Thymus (tissue), 11 donors: ENCODE measurements at regions not wholly inside any gene's neighbourhood (a gene's known extent, or its start where the extent isn't known, plus 50 kb on each side); places are given as distances from the start of the nearest gene placed in this dataset.

Source experiments
- DNase-seq, 9 donors: peaks; one replicate each; pipeline ENCODE4 v3.0.0-alpha.2; 2013; ENCODE audit warnings: low spot score in 9 of 9, low read depth in 6 of 9, missing footprints in 1 of 9
- H3K27ac ChIP-seq, 2 donors: one replicate each; pipeline ENCODE4 v1.5.1; 2013; ENCODE audit warnings: control low read depth in 1 of 2, low read depth in 1 of 2, low read length in 1 of 2, mild to moderate bottlenecking in 1 of 2, moderate library complexity in 1 of 2
- H3K27me3 ChIP-seq, 2 donors: one replicate each; pipeline ENCODE4 v1.5.1; 2013; ENCODE audit warnings: low read length in 1 of 2; ENCODE audit not compliant: control insufficient read depth in 2 of 2, insufficient read depth in 1 of 2
- H3K36me3 ChIP-seq, 2 donors: one replicate each; pipeline ENCODE4 v1.5.1; 2013; ENCODE audit warnings: low read length in 1 of 2, mild to moderate bottlenecking in 1 of 2, moderate library complexity in 1 of 2; ENCODE audit not compliant: control insufficient read depth in 2 of 2, insufficient read depth in 2 of 2
- H3K4me1 ChIP-seq, 2 donors: one replicate each; pipeline ENCODE4 v1.5.1; 2013; ENCODE audit warnings: low read length in 2 of 2; ENCODE audit not compliant: control insufficient read depth in 2 of 2, insufficient read depth in 2 of 2
- H3K4me3 ChIP-seq, 2 donors: one replicate each; pipeline ENCODE4 v1.5.1; 2013; ENCODE audit warnings: low read length in 2 of 2, control low read depth in 1 of 2, mild to moderate bottlenecking in 1 of 2
- H3K9me3 ChIP-seq, 2 donors: one replicate each; pipeline ENCODE4 v1.5.1; 2013; ENCODE audit warnings: low read length in 1 of 2, mild to moderate bottlenecking in 1 of 2; ENCODE audit not compliant: control insufficient read depth in 2 of 2, insufficient read depth in 1 of 2
- WGBS: extraction: QIAGEN DNeasy Blood & Tissue Kit; methylation state at CpG from one replicate; pipeline ENCODE4 v1.1.7; 2013; 5-methylcytosine and 5-hydroxymethylcytosine counted together
- donor health status: healthy.

DNA sequence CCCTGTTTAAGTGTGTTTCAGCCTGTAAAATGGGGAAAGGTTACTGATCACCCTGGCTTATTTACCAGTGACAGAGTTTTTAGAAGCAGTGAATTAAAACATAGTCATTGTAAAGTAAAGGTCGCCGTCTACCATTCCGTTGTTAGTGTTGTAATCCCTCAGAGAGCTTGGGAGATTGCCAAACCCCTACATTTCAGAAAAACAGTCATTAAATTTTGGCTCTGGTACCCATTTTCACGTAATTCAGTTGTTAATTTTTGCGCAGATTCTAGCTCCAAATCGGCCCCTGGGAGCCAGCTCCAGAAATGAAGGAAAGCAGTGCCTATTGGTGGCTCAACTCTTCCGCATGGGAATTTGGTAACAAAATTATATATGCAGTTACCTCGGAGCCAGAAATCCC, 127.7 kb upstream of the AJAP1 start:
- WGBS = 89% methylated on average over 8 of the region's 8 CpGs
- H3K4me3 ChIP-seq = no peak overlapping the region
- no peak for DNase-seq
- no peaks in the 10 kb centered on the region for H3K27me3 ChIP-seq
- H3K36me3 ChIP-seq = no peaks in the 10 kb centered on the region
- H3K27ac ChIP-seq = no peak overlapping the region
- no peaks in the 10 kb centered on the region for H3K9me3 ChIP-seq
- no peaks in the 10 kb centered on the region for H3K4me1 ChIP-seq

DNA sequence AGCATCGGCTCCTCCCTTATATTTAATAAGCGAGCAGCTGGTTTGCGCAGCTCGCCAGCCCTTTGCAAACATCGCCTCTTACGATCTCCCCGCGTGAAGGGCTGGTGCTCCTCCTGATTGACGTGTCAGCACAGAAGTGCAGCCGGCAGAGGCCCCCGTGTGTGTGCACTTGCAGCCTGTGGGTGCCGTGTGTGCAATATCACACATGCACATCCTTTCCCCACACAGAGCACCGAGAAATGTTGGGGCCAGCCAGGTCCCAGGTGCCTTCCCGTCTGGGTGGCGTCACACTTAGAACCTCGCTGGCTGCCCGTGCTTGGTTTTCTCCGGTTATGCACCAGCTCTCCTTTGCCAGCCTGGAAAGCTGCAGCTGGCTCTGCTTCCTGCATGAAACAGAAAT, 126.6 kb upstream of the AJAP1 start:
- Histone ChIP-seq H3K4me3 (no peak overlapping the region), H3K27ac (no peak overlapping the region), H3K36me3 (no peaks in the 10 kb centered on the region), H3K9me3 (no peaks in the 10 kb centered on the region), H3K4me1 (no peaks in the 10 kb centered on the region), H3K27me3 (no peaks in the 10 kb centered on the region)
- 78% methylated on average over 18 of the region's 18 CpGs for WGBS
- no peak for DNase-seq

- no peak for DNase-seq
- H3K36me3 ChIP-seq = no peaks in the 10 kb centered on the region
- WGBS = 87% methylated on average over 10 of the region's 10 CpGs
- H3K27me3 ChIP-seq = no peaks in the 10 kb centered on the region
- H3K27ac ChIP-seq = no peak overlapping the region
- no peak overlapping the region for H3K4me3 ChIP-seq
- no peaks in the 10 kb centered on the region for H3K9me3 ChIP-seq
- H3K4me1 ChIP-seq = no peaks in the 10 kb centered on the region
These were observed 125.8 kb upstream of the AJAP1 start for GRCh38 chr1:4528590-4528989.

DNA sequence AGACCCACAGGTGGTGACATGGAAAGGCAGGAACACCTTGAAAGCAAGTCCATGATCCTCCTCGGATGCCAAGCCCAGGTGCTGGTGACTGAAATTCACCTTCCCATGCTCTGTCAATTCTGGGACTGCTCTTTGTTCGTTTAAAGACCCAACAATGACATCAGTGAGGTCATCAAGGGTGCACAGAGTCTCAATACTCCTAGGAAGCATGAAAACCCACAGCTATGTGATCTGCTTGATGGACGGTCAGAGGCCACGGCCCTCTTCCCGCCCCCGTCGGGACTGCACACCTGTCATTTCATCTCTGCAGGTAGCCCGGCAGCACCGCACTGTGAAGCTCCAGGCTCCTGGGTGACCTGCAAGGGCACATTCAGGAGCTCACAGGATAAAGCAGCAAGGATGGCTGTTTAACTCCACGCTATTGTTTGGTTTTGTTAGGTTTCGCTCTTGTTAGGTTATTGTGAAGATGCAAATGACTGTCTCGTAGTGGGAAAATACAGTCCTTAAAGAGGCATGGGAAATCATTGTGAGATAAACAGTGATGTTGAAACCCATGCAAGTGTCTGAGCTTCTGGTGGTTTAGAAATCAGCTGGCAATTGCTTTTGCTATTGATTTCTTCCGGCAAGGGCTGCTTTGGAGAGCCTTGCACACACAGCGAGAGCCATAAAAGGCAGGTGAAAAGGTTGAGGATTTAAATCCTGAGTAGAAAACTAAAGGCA, 124.8 kb upstream of the AJAP1 start:
- 82% methylated on average over 14 of the region's 14 CpGs for WGBS
- no peaks in the 10 kb centered on the region for H3K4me1 ChIP-seq
- no peaks in the 10 kb centered on the region for H3K27me3 ChIP-seq
- H3K9me3 ChIP-seq = no peaks in the 10 kb centered on the region
- H3K36me3 ChIP-seq = no peaks in the 10 kb centered on the region
- no peak overlapping the region for H3K27ac ChIP-seq
- DNase-seq = no peak
- H3K4me3 ChIP-seq = no peak overlapping the region

- Histone ChIP-seq H3K27me3 (no peaks in the 10 kb centered on the region), H3K4me3 (no peak overlapping the region), H3K4me1 (no peaks in the 10 kb centered on the region), H3K9me3 (no peaks in the 10 kb centered on the region), H3K27ac (no peak overlapping the region), H3K36me3 (no peaks in the 10 kb centered on the region)
- WGBS = 91% methylated on average over 9 of the region's 9 CpGs
- DNase-seq = no peak
These were observed 124.1 kb upstream of the AJAP1 start for GRCh38 chr1:4530166-4530785.

DNA sequence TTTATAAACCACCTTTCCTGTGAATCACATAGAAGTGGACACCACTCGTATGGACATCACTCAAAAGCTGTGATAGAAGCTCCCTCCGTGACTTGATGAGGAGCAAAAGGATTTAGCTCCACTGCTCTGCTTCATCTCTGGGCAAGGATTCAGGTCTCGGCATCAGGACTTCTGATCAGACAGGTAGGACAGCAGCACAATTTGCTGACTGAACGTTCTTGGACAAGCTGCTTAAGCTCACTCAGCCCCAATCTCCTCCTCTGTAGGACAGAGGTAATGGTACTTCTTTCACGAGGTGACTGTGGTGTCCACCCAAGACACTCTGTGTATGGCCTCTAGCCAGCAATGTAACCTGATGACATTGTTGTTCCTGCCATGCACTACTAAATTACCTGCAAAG, 122.6 kb upstream of the AJAP1 start:
- Histone ChIP-seq H3K4me1 (no peaks in the 10 kb centered on the region), H3K27ac (no peak overlapping the region), H3K36me3 (no peaks in the 10 kb centered on the region), H3K27me3 (no peaks in the 10 kb centered on the region), H3K4me3 (no peak overlapping the region), H3K9me3 (no peaks in the 10 kb centered on the region)
- 83% methylated on average over 5 of the region's 5 CpGs for whole genome bisulfite sequencing
- no peak for DNase-seq

DNA sequence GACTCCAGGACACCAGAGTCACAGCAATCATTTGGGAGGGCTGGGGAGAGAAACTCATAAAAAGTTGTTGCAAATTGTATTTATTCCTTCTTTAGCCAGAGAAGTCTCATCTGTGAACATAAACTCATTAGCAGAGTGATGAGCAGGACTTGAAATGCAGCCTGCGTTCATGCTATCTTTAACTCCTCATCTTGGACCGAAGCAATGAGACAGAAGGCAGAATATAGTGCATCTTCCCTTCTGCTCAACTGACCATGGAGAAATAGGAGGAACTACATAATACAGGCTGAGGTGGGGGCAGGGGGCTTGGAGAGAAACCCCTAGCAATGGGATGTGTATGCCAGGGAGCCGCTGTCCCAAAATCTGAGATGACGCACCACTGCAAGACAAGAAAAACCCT, 121.8 kb upstream of the AJAP1 start:
- no peak for DNase-seq
- H3K36me3 ChIP-seq = no peaks in the 10 kb centered on the region
- 98% methylated on average over 4 of the region's 4 CpGs for WGBS
- H3K4me3 ChIP-seq = no peak overlapping the region
- H3K9me3 ChIP-seq = no peaks in the 10 kb centered on the region
- H3K4me1 ChIP-seq = no peaks in the 10 kb centered on the region
- H3K27ac ChIP-seq = no peak overlapping the region
- no peaks in the 10 kb centered on the region for H3K27me3 ChIP-seq

DNA sequence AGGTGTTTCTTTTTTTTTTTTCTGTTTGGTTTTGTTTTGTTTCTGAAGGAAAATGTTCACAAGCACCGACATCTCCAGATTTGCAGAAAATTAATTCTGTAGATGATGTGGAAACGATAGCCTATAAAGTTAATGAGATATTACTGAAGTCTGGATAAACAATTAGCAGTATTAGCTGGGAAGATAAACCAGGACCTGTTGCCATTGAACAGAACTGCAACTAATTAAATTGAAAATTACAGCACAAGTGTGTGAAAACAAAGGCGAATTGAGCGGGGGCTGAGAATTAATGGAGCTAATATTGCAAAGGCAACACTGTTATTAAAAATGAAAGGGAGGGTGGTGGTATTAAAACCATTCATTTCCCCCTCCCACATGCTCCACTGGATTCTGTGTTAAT, 107.5 kb upstream of the AJAP1 start:
- no peaks in the 10 kb centered on the region for H3K4me1 ChIP-seq
- no peak for DNase-seq
- WGBS = 94% methylated on average over 4 of the region's 4 CpGs

DNA sequence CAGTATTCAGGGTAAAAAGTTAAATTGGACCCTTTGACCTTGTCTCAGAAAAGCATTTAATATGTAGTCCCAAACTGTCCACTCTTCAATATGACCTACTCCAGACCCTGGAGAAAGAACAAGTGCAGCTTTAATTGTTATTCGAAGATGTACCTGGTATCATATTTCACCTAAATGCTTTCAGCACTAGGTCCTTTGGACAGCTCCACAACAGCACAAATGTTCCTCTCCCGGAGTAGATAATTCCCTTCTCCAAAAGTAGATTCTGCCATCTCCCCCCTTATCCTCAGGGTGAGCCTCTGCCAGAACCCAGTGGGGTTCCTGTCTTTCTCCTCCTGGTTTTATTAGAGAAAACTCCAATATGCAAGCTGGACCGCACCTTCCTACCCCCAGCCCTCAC, 104.5 kb upstream of the AJAP1 start:
- Histone ChIP-seq H3K27ac (no peak overlapping the region), H3K9me3 (no peaks in the 10 kb centered on the region), H3K27me3 (no peaks in the 10 kb centered on the region), H3K4me3 (no peak overlapping the region), H3K4me1 (no peaks in the 10 kb centered on the region), H3K36me3 (no peaks in the 10 kb centered on the region)
- DNase-seq = no peak
- WGBS = 61% methylated on average over 3 of the region's 3 CpGs

More for the DNA sequence above, 107.5 kb upstream of the AJAP1 start:
- Histone ChIP-seq H3K4me3 (no peak overlapping the region), H3K9me3 (peaks cover 0 to 3% of the 10 kb centered on the region in 2 donors), H3K27ac (no peak overlapping the region), H3K36me3 (no peaks in the 10 kb centered on the region), H3K27me3 (no peaks in the 10 kb centered on the region)
